ENCODE measurements at regions not wholly inside any gene's neighbourhood (a gene's known extent, or its start where the extent isn't known, plus 50 kb on each side); places are given as distances from the start of the nearest gene placed in this dataset.

- no peak overlapping the region for H3K4me2 ChIP-seq (ENCODE audit: low read depth, low read length)
- intact Hi-C loops (cut with micrococcal nuclease; ENCODE audit: unreplicated experiment) = no loop called here
- WGBS (ENCODE audit: low lambda C conversion rate) = 19% methylated on average over 23 of the region's 23 CpGs
- H3K9me3 ChIP-seq (ENCODE audit: low read length) = no peaks in the 10 kb centered on the region
- no peak overlapping the region for H3K4me3 ChIP-seq (replicated peaks in 1 of 3; ENCODE audit: insufficient read depth in 1 of 3, low read depth in 2 of 3, low read length in 3 of 3)
- no peaks in the 10 kb centered on the region for H3K4me1 ChIP-seq (ENCODE audit: insufficient read depth, low read length)
- DNase-seq (ENCODE audit: low spot score) = peak; percentile 44
- no peaks in the 10 kb centered on the region for H3K36me3 ChIP-seq (replicated peaks in 1 of 2; ENCODE audit: control insufficient read depth in 1 of 2, insufficient read depth in 2 of 2, low read length in 2 of 2)
- no TSS peak for BruUV-seq (replicated peaks)
- POLR2A ChIA-PET = no interaction called here
- CTCF ChIA-PET (ENCODE audit: low intra/inter-chr PET ratio, low total read pairs) = interaction anchor here (1.1 to 1.5 kb wide), 3 partner anchors 201 to 570 kb away, joined by 3 to 8 read pairs (median 3); no protein-coding TSS in a partner anchor
- peak; percentile 63 for FAIRE-seq
- no peaks in the 10 kb centered on the region for H3K79me2 ChIP-seq (ENCODE audit: insufficient read depth, low read length)
- in situ Hi-C loops (cut with HindIII; ENCODE audit: extremely low pct_ligation_motif_present, low pct_unique_long_range_greater_than_20kb) = no loop called here
- H2AFZ ChIP-seq (ENCODE audit: low read length) = no peak overlapping the region
- H3K27me3 ChIP-seq (ENCODE audit: control insufficient read depth in 1 of 2, insufficient read depth in 2 of 2, low read length in 2 of 2) = peaks cover 0 to 17% of the 10 kb centered on the region in 2 experiments; a peak in 1 of 5 replicates
- no peak overlapping the region for H3K27ac ChIP-seq (ENCODE audit: extremely low read length, insufficient read depth, low read length)
- ATAC-seq = peak; percentile 99
- H4K20me1 ChIP-seq (ENCODE audit: insufficient read depth, low read length) = no peaks in the 10 kb centered on the region
- no peak overlapping the region for H3K9ac ChIP-seq (ENCODE audit: insufficient read depth, low read depth, low read length)
- TF ChIP-seq XRCC5 (optimal IDR thresholded peaks at IDR 0.05; ENCODE audit: low read length) (peak; percentile 91), ZBTB37 (CRISPR knock-in tag; IDR thresholded peaks at IDR 0.05) (no peak), ATF4 (CRISPR knock-in tag; IDR thresholded peaks at IDR 0.05) (no peak), HNF4G (IDR thresholded peaks at IDR 0.05; ENCODE audit: borderline replicate concordance, low read depth, low read length) (no peak), HNF4G (CRISPR knock-in tag; IDR thresholded peaks at IDR 0.05; ENCODE audit: borderline replicate concordance, low read depth) (no peak), SATB2 (CRISPR knock-in tag; IDR thresholded peaks at IDR 0.05) (no peak), PCBP2 (optimal IDR thresholded peaks at IDR 0.05; ENCODE audit: low read depth, low read length, poor library complexity, severe bottlenecking) (no peak), SRSF9 (IDR thresholded peaks at IDR 0.05; ENCODE audit: borderline replicate concordance, insufficient read depth, low read depth, low read length, poor library complexity, severe bottlenecking) (no peak), ZBTB21 (CRISPR knock-in tag; IDR thresholded peaks at IDR 0.05) (no peak), ZNF558 (CRISPR knock-in tag; IDR thresholded peaks at IDR 0.05; ENCODE audit: borderline replicate concordance) (no peak), CSRNP2 (CRISPR knock-in tag; conservative IDR thresholded peaks at IDR 0.05; ENCODE audit: low read depth) (no peak), NBN (conservative IDR thresholded peaks at IDR 0.05) (no peak), MYNN (CRISPR knock-in tag; IDR thresholded peaks at IDR 0.05; ENCODE audit: low read depth) (no peak), ELK4 (CRISPR knock-in tag; IDR thresholded peaks at IDR 0.05; ENCODE audit: borderline replicate concordance) (no peak), ZNF34 (CRISPR knock-in tag; IDR thresholded peaks at IDR 0.05; ENCODE audit: borderline replicate concordance) (no peak), NFKBIZ (CRISPR knock-in tag; IDR thresholded peaks at IDR 0.05) (no peak), SNAPC2 (CRISPR knock-in tag; IDR thresholded peaks at IDR 0.05) (no peak), ZNF414 (CRISPR knock-in tag; IDR thresholded peaks at IDR 0.05) (no peak)
These were observed 204.5 kb upstream of the RPL38 start for GRCh38 chr17:73998653-73999645.

All from HepG2 (cell line).